Heart left ventricle (tissue), 16 donors: ENCODE measurements at regions not wholly inside any gene's neighbourhood (a gene's known extent, or its start where the extent isn't known, plus 50 kb on each side); places are given as distances from the start of the nearest gene placed in this dataset.

Experiments used
- ATAC-seq, 4 donors: fragments of 200-7000 bp; cut with Tn5 transposase; one replicate each; pipeline ENCODE4 v1.9.1; 2020 to 2022; ENCODE audit warnings: moderate library complexity in 4 of 4, mild to moderate bottlenecking in 3 of 4, moderate number of reproducible peaks in 1 of 4
- DNase-seq, 5 donors: peaks; one replicate each; pipeline ENCODE4 v3.0.0-alpha.2; 2020
- H3K27ac ChIP-seq, 12 donors: fragments of 200-600 bp; sonication (generic) in 4 of 12; one replicate each; pipeline versions ENCODE4 v1.5.0 to v1.8.0; 2016 to 2022; ENCODE audit warnings: mild to moderate bottlenecking in 2 of 12
- H3K27me3 ChIP-seq, 9 donors: fragments of 200-600 bp; sonication (generic) in 2 of 9; one replicate each; pipeline versions ENCODE4 v1.5.1 to v1.8.0; 2016 to 2022; ENCODE audit warnings: mild to moderate bottlenecking in 3 of 9
- H3K36me3 ChIP-seq, 9 donors: fragments of 200-600 bp; sonication (generic) in 2 of 9; one replicate each; pipeline versions ENCODE4 v1.5.0 to v1.8.0; 2018 to 2022; ENCODE audit warnings: mild to moderate bottlenecking in 2 of 9
- H3K4me1 ChIP-seq, 12 donors: fragments of 200-600 bp; sonication (generic) in 4 of 12; one replicate each; pipeline versions ENCODE4 v1.5.0 to v1.8.0; 2016 to 2022; ENCODE audit warnings: mild to moderate bottlenecking in 3 of 12
- H3K4me3 ChIP-seq, 12 donors: fragments of 200-600 bp; sonication (generic) in 4 of 12; one replicate each; pipeline versions ENCODE4 v1.5.0 to v1.8.0; 2017 to 2022; ENCODE audit warnings: mild to moderate bottlenecking in 9 of 12, moderate library complexity in 4 of 12
- H3K9me3 ChIP-seq, 12 donors: fragments of 200-600 bp; sonication (generic) in 4 of 12; one replicate each; pipeline versions ENCODE4 v1.5.0 to v1.8.0; 2016 to 2022; ENCODE audit warnings: mild to moderate bottlenecking in 1 of 12
- POLR2A ChIP-seq, 2 donors: fragments of 450-650 bp; IDR thresholded peaks; one replicate each; pipeline ENCODE4 v1.6.1; 2017; ENCODE audit warnings: antibody characterized with exemption in 2 of 2, mild to moderate bottlenecking in 2 of 2, moderate library complexity in 2 of 2
- WGBS, 4 donors: extraction: QIAGEN DNeasy Blood & Tissue Kit in 2 of 4; methylation state at CpG; one replicate each; pipeline versions ENCODE4 v1.1.5 to v1.1.7; 2013 to 2018; 5-methylcytosine and 5-hydroxymethylcytosine counted together
- intact Hi-C, 10 donors: fragments of 100-400 bp; cut with DNase I; formaldehyde crosslinking; loops; one replicate each; pipeline versions ENCODE4 v1.11.1 to v1.14.2; 2022
- TF ChIP-seq, protein P1 (sequence below), 12 donors: fragments of 200-600 bp; sonication (generic) in 4 of 12; IDR thresholded peaks; one replicate each; pipeline versions ENCODE4 v1.5.0 to v1.8.0; 2018 to 2022; ENCODE audit warnings: antibody characterized with exemption in 12 of 12, mild to moderate bottlenecking in 5 of 12
- donor health status: ischemic (EF 13 %, LVEDD 7.1; RV severe dilation, severe dysfunction).
- donor health status: healthy with polysubstance abuse.
- donor health status: DM: no; HTN: yes; CAD: no.
- donor health status: DM: no; HTN: no; CAD: no.
- donor health status: ischemic (EF 25% LVEDD 6.9; RV normal size, moderate dysfunction).
- donor health status: ischemic (EF 25% LVEDD 5.7; RV mildly dilated, moderate dysfunction).
- donor health status: healthy.
- donor health status: DM: yes; HTN: yes; CAD: no.
- donor health status: ischemic (EF 35%, LVEDD 5.7; RV mildly dilated, moderate dysfunction).
- donor health status: nonischemic (EF 11% LVEDD 7.7; RV severe dilation, severe dysfunction).
- donor health status: DM: yes; HTN: yes; CAD: no.
- donor health status: PGD.
- donor health status: ischemic (EF 29% LVEDD 5.4; RV normal size, mild dysfunction).
- donor health status: nonischemic (EF 23%, LVEDD 6.1; RV moderate dilation, normal function).

DNA sequence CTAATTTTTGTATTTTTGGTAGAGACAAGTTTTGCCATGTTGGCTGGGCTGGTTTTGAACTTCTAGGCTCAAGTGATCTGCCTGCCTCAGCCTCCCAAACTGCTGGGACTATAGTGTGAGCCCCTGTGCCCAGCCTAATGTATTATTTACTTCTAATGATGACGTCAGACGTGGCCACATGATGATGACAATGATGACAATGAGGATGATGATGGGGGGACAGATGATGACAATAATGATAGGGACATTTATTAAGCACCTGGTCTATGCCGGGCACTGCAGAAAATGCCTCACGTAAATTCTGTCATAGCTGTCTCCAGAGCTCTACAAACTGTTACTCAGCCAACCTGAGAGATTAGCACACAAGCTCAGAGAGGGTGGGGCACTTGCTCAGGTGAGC lies 169.3 kb downstream of the SHANK2 start:
- peaks cover 0 to 3% (median 0%) of the 10 kb centered on the region in 12 donors for H3K9me3 ChIP-seq
- no peak for TF ChIP-seq POLR2A (IDR thresholded peaks at IDR 0.05)
- TF ChIP-seq, protein P1, sequence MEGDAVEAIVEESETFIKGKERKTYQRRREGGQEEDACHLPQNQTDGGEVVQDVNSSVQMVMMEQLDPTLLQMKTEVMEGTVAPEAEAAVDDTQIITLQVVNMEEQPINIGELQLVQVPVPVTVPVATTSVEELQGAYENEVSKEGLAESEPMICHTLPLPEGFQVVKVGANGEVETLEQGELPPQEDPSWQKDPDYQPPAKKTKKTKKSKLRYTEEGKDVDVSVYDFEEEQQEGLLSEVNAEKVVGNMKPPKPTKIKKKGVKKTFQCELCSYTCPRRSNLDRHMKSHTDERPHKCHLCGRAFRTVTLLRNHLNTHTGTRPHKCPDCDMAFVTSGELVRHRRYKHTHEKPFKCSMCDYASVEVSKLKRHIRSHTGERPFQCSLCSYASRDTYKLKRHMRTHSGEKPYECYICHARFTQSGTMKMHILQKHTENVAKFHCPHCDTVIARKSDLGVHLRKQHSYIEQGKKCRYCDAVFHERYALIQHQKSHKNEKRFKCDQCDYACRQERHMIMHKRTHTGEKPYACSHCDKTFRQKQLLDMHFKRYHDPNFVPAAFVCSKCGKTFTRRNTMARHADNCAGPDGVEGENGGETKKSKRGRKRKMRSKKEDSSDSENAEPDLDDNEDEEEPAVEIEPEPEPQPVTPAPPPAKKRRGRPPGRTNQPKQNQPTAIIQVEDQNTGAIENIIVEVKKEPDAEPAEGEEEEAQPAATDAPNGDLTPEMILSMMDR (IDR thresholded peaks at IDR 0.05): no peak
- no peaks in the 10 kb centered on the region for H3K4me1 ChIP-seq
- H3K36me3 ChIP-seq: no peaks in the 10 kb centered on the region
- DNase-seq (no peak), ATAC-seq (no peak)
- intact Hi-C loops: loop anchor here in 2 of 10 donors (5.0 kb wide), 1 partner anchor 266 kb away; no protein-coding TSS in a partner anchor
- no peak overlapping the region for H3K27ac ChIP-seq
- no peak overlapping the region for H3K4me3 ChIP-seq
- H3K27me3 ChIP-seq: peaks cover 0 to 12% (median 0%) of the 10 kb centered on the region in 9 donors
- WGBS, 4 donors: 75 to 87% (median 81%) methylated on average over 4 of the region's 4 CpGs

DNA sequence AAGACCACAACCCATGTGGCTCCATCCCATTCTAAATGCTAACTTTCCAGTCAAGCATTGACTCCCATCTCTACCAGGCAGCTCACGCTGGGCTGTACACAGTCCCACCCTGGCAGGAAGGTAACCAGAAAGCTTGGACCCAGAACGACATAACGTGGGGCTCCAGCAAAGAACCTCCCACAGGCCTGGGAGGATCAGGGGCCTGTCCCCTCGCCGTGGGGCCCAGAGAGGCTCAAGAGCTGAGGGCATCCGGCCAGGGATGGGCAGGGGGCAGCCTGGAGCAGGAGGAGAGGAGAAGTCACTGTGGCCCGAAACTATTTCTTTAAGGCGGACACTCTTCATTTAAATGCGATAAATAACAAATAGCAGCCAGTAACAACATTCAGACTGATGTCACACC lies 169.9 kb downstream of the SHANK2 start:
- no peak for ATAC-seq
- H3K9me3 ChIP-seq: peaks cover 0 to 10% (median 0%) of the 10 kb centered on the region in 12 donors
- intact Hi-C loops: loop anchor here in 2 of 10 donors (5.0 kb wide), 1 partner anchor 265 kb away; no protein-coding TSS in a partner anchor

DNA sequence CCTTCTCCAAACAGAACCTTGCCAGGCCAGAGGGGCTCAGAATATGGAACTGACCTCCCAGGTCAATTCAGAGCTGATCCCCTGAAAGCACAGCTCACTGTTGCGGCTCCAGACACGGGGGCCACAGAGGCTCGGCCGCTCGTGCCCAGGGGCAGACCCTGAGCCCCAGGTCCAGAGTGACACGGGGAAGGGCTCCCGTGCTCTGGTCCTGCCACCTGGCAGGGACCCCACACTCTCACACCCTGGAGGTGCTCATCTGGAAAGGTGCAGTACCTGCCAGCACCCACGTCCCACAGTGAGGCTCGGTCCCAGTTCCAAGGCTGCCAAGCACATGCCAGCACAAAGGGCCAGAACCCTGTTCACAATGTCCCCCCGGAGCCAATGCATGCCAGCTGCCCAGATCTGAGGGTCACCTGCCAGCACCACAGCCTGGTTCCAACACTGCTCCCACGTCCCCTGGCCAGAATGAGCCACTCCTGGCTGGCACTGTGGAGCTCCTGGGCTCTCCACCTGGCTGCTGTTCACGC lies 170.6 kb downstream of the SHANK2 start:
- TF ChIP-seq, protein P1 (IDR thresholded peaks at IDR 0.05): no peak
- TF ChIP-seq POLR2A (IDR thresholded peaks at IDR 0.05): no peak
- peak in 1 of 4 donors; percentile 32 for ATAC-seq

More for the DNA sequence above, 169.9 kb downstream of the SHANK2 start:
- TF ChIP-seq, protein P1 (IDR thresholded peaks at IDR 0.05): no peak
- TF ChIP-seq POLR2A (IDR thresholded peaks at IDR 0.05): no peak
- DNase-seq: no peak
- Histone ChIP-seq H3K27ac (no peak overlapping the region), H3K36me3 (no peaks in the 10 kb centered on the region), H3K27me3 (peaks cover 0 to 12% (median 0%) of the 10 kb centered on the region in 9 donors), H3K4me1 (no peaks in the 10 kb centered on the region), H3K4me3 (no peak overlapping the region)
- 69 to 78% (median 75%) methylated on average over 9 of the region's 9 CpGs for WGBS, 4 donors

DNA sequence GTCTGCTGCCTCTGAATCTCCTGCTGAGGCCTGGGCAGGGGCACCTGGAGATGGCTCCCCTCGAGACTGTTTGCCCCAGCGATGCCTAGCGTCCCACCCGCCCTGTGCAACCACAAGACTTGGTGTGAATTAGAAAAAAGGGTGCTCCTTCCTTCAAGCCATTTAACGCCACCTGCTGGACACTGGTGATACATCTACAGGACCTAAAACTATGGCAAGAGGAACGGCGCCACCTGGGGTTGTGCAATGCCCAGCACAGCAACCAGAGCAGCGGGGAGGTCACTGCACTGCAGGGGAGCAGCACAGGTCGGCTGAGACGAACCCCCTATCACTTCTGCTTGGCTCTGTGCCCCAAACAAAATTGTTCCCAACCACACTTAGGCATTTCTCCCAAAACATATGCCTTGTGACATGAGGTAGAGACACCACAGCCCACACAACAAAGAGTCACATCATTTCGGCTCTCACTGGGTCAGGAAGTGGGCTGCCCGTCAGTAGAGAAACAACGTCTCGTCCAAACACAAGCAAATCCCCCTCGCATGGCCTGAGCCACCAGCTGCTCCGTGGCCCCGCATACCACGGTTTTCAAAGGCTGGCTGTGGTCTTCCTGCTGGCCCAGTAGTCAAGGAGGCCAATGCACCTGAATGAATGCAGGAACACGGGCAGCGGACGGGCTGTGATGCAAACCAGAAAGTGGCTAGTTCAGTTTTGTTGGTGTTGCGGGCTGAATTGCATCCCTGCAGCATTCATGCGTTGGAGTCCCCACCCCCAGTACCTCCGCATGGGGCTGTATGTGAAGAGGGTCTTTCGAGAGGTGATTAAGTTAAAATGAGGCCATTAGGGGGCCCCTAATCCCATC lies 171.9 kb downstream of the SHANK2 start:
- H3K27me3 ChIP-seq: peaks cover 0 to 14% (median 0%) of the 10 kb centered on the region in 9 donors
- peaks cover 0 to 13% (median 0%) of the 10 kb centered on the region in 12 donors for H3K9me3 ChIP-seq
- TF ChIP-seq, protein P1 (IDR thresholded peaks at IDR 0.05): peak; percentile 24 to 60 (median 48)
- TF ChIP-seq POLR2A (IDR thresholded peaks at IDR 0.05): no peak
- H3K36me3 ChIP-seq: no peaks in the 10 kb centered on the region
- intact Hi-C loops: loop anchor here in 2 of 10 donors (2.0 to 5.0 kb wide), 2 partner anchors 263 to 612 kb away; no protein-coding TSS in a partner anchor
- ATAC-seq (peak in 3 of 4 donors; percentile 26 to 67 (median 60)), DNase-seq (peak in 3 of 5 donors; percentile 29 to 59 (median 56))
- no peak overlapping the region for H3K27ac ChIP-seq
- H3K4me1 ChIP-seq: no peaks in the 10 kb centered on the region
- 51 to 65% (median 62%) methylated on average over 19 to 25 of the region's 25 CpGs for WGBS, 4 donors
- no peak overlapping the region for H3K4me3 ChIP-seq

More for the DNA sequence above, 170.6 kb downstream of the SHANK2 start:
- 84 to 89% (median 86%) methylated on average over 10 to 12 of the region's 12 CpGs for WGBS, 4 donors
- Histone ChIP-seq H3K27ac (no peak overlapping the region), H3K36me3 (no peaks in the 10 kb centered on the region), H3K4me1 (no peaks in the 10 kb centered on the region), H3K4me3 (no peak overlapping the region), H3K27me3 (peaks cover 0 to 12% (median 0%) of the 10 kb centered on the region in 9 donors), H3K9me3 (peaks cover 0 to 13% (median 0%) of the 10 kb centered on the region in 12 donors)
- intact Hi-C loops: loop anchor here in 2 of 10 donors (2.0 to 5.0 kb wide), 2 partner anchors 264 to 613 kb away; no protein-coding TSS in a partner anchor
- DNase-seq: no peak
